HL-60 (cell line): ENCODE measurements at regions not wholly inside any gene's neighbourhood (a gene's known extent, or its start where the extent isn't known, plus 50 kb on each side); places are given as distances from the start of the nearest gene placed in this dataset.

Source experiments
- POLR2AphosphoS5 ChIP-seq: IDR thresholded peaks from 2 replicates; pipeline ENCODE4 v1.6.1; 2012; ENCODE audit warnings: low read depth
- TF ChIP-seq, protein P1 (sequence below): IDR thresholded peaks from one replicate; pipeline ENCODE4 v1.5.1; 2011; ENCODE audit warnings: low read length, control low read depth, inconsistent platforms; ENCODE audit not compliant: insufficient read depth

DNA sequence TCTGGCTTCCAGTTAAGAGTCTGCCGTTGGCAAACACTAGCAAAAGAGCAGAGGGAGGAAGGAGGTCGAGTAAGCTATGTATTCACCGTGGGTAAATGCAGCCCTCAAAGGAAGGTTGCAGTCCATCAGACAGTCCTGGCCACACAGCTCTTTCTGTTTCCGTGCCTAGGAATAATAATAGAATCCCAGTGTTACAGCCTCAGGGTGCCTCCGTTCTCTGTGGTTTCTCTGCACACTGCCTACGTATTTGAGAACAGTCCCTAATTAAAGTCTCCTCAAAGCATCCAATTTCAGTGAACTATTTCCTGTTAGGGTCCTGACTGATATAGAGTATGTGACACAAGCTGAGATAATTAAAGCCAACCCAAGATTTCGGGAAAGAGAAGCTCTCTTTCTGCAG, 176.7 kb downstream of the GPAM start:
- TF ChIP-seq, protein P1, sequence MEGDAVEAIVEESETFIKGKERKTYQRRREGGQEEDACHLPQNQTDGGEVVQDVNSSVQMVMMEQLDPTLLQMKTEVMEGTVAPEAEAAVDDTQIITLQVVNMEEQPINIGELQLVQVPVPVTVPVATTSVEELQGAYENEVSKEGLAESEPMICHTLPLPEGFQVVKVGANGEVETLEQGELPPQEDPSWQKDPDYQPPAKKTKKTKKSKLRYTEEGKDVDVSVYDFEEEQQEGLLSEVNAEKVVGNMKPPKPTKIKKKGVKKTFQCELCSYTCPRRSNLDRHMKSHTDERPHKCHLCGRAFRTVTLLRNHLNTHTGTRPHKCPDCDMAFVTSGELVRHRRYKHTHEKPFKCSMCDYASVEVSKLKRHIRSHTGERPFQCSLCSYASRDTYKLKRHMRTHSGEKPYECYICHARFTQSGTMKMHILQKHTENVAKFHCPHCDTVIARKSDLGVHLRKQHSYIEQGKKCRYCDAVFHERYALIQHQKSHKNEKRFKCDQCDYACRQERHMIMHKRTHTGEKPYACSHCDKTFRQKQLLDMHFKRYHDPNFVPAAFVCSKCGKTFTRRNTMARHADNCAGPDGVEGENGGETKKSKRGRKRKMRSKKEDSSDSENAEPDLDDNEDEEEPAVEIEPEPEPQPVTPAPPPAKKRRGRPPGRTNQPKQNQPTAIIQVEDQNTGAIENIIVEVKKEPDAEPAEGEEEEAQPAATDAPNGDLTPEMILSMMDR = no peak
- no peak for TF ChIP-seq POLR2AphosphoS5
